Iris pigment epithelial cell (primary cell): ENCODE measurements at regions not wholly inside any gene's neighbourhood (a gene's known extent, or its start where the extent isn't known, plus 50 kb on each side); places are given as distances from the start of the nearest gene placed in this dataset.
A peak's percentile ranks its signal among the peaks of the same experiment; 100 is the strongest.
"Not testable (repeated sequence)": the region's sequence is repeated elsewhere in the genome, so short reads cannot be mapped to it uniquely, and the experiment has no call there.

Experiments
- DNase-seq: peaks from one replicate; pipeline ENCODE4 v3.0.0-alpha.2; 2011; ENCODE audit warnings: low read depth

DNA sequence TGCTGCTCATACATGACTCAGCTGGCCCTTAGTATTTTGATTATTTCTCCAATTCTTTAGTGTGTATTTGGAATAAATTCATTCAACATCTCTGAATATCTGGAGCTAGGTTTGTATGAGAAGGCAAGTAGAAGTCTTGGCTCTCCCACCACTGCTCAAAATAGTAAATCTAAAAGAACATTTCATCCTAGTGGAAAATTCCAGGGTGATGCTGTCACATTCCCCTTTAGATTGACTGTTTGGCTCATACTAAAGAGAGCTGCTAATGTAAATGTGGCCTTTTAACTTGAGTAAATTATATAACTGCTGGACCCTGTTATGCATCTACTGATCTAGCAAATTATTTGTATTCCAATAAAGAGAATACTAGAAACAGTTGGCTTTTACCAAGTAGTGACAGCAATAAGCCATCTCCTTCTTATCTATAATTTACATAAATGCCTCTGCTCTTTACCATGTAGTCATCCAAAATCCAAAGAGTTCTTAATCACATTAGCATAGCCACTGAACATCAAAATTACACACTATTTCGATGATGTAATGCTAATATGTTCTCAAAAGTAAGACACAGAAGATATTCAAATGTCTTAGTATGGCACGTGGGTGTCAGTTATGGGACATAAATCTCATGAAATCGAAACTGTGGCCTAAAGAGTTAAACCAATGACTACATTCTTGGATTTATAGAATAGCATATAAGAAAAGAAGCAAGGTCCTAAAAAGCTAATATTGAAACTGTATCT lies 86.9 kb upstream of the KCND2 start:
- peak; percentile 5 for DNase-seq

DNA sequence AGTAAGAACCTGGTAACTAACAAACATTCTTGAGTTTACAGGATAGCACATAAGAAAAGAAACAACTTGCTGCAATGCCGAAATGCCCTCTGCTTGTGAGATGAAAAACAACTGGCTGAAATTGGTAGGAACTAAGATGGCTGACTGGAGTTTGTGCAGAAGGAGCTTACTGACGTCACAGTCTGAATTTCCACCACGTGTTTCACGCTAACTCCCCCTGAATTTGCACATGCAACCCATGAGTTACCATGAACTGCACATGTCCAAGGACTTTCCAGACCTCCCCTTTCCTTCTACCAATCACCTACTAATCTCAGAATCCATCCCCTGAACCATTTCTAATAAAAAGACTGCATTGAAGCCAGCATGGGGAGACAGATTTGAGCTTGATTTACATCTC lies 86.3 kb upstream of the KCND2 start:
- no peak for DNase-seq

GRCh38 chr7:120189623-120190022 lies 83.4 kb upstream of the KCND2 start:
- no peak for DNase-seq

GRCh38 chr7:120190109-120190508 lies 82.9 kb upstream of the KCND2 start:
- DNase-seq, result no peak

GRCh38 chr7:120190566-120190965 lies 82.4 kb upstream of the KCND2 start:
- no peak for DNase-seq

DNA sequence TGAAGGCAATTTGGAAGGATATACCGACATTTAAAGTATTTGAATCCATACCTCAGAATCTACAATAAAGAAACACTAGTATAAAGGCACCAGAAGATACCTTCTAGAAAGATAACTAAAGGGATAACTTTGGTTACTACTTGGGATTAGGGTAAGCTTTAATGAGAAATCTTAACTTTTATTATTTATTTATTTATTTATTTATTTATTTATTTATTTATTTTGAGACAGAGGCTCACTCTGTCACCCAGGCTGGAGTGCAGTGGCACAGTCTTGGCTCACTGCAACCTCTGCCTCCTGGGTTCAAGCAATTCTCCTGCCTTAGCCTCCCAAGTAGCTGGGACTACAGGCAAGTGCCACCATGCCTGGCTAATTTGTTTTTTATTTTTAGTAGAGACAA lies 81.6 kb upstream of the KCND2 start:
- DNase-seq, result not testable (repeated sequence)

GRCh38 chr7:120201290-120201689 lies 71.7 kb upstream of the KCND2 start:
- no peak for DNase-seq

DNA sequence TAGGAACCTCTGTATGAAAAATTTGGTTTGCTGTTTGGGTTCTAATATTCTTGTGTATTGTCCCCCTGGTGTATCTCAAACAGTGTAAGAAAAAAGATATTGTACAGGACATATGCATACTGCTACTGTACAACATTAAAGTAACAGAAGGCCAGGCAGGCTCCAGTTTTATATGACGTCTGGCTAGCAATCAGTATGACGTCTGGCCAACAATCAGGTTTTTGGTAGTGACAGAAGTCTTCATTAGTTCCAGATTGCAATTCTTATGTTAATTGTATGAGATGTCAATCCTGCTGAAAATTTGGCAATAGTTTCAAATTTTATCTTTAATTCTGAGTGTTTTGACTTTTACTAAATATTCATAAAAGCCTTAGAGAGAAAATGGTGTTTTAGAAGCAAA lies 67.9 kb upstream of the KCND2 start:
- DNase-seq, result no peak

DNA sequence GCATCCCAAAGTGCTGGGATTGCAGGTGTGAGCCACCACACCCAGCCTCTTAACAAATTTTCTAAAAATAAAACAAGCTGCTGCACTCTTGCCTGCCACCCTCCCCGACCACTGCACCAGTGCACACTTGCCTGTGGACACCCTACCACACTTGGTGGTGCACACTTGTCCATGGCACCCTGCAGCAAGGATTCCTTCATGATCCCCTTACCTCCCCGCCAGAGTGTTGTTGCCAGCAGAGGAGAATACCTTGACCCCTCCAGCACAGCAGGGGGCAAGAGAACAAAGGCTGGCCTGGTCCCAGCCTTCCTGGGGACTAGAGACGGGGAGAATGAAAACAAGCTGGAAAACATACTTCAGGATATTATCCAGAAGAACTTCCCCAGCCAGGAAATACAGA lies 65.9 kb upstream of the KCND2 start:
- no peak for DNase-seq

DNA sequence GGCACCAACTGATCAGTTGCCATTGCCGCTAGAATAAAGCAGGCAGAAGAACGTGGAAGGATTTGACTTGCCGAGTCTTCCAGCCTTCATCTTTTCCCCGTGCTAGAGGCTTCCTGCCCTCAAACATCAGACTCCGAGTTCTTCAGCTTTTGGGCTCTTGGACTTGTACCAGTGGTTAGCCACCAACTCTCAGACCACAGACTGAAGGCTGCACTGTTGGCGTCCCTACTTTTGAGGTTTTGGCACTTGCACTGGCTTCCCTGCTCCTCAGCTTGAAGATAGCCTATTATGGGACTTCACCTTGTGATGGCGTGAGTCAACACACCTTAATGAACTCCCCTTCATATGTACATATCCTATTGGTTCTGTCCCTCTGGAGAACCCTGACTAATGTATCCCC lies 57.3 kb upstream of the KCND2 start:
- DNase-seq, result no peak

DNA sequence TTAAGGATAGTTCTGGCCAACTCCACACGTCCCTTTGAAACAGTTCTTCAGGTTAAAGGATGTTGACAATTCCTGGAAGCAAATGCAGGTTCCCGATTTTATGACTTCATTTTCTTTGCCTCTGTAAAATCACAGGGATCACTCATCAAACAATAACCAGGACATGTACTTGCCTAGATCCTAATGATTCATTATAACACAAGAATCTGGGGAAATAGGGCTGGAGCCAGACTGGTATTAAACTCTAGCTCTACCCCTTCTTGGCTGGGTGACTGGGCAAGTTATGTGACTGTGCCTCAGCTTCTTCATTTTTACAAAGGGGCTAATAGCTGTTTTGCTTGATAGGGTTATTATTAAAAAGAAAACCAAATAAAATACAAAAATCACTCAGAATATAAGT lies 56.0 kb upstream of the KCND2 start:
- DNase-seq, result no peak

- peak; percentile 12 for DNase-seq
Measured at GRCh38 chr7:120218712-120219111, 54.3 kb upstream of the KCND2 start.

DNA sequence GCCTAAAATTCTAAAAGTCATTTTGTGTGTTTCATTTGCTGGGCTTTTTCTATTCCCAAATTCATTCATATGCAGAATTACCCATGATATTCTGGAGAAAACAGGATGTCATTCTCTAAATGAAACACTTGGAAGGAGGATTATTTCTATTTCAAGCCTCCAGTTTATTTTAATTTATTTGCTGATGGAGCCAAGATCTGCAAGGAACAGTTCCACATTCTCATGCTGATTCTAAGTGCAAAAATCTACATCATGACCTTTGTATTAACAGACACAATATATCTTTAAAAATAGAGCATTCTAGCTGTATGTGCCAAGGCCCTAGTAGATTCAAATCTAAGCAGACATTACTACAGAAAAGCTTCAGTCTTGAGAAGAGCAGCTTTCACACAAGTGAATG lies 51.3 kb upstream of the KCND2 start:
- DNase-seq, result no peak
